BE2C (cell line): ENCODE measurements at regions not wholly inside any gene's neighbourhood (a gene's known extent, or its start where the extent isn't known, plus 50 kb on each side); places are given as distances from the start of the nearest gene placed in this dataset.

Source experiments
- DNase-seq: peaks from one replicate; pipeline ENCODE4 v3.0.0-alpha.2; 2020
- H3K27me3 ChIP-seq: fragments of 250-450 bp; sonication (Bioruptor Pico); 2 replicates; pipeline ENCODE4 v1.5.1; 2020; ENCODE audit warnings: mild to moderate bottlenecking
- H3K36me3 ChIP-seq: fragments of 250-450 bp; sonication (Bioruptor Pico); 2 replicates; pipeline ENCODE4 v1.5.1; 2020; ENCODE audit warnings: mild to moderate bottlenecking
- H3K4me1 ChIP-seq: fragments of 250-450 bp; sonication (Bioruptor Pico); 2 replicates; pipeline ENCODE4 v1.5.1; 2020
- H3K4me3 ChIP-seq: 2 replicates; pipeline ENCODE4 v1.5.1; 2011; ENCODE audit warnings: low read depth, low read length
- H3K9me3 ChIP-seq: fragments of 250-450 bp; sonication (Bioruptor Pico); 2 replicates; pipeline ENCODE4 v1.5.1; 2020
- TF ChIP-seq, protein P1 (sequence below): IDR thresholded peaks from 2 replicates; pipeline ENCODE4 v1.5.1; 2012; ENCODE audit warnings: mild to moderate bottlenecking, low read depth, low read length

DNA sequence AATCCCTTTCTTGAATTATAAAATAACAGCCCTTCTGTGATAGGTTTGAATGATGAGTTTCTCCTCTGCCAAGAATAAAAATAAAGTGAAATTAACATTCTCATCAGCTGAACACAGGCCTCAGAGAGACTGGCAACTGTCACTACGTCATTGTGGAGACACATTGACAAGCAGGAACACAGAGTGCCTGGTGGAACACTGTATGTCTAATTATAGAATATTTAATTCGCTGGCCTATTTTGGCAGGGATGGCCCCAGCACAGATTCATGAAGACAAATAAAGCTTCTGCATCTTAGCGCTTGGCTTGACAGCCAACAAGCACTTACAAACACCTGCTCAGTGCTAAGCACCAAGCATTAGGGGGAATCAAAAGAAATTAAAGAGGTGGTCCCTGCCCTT, 52.0 kb upstream of the SMYD2 start:
- no peak for DNase-seq
- Histone ChIP-seq H3K4me3 (no peak overlapping the region), H3K36me3 (no peaks in the 10 kb centered on the region), H3K27me3 (no peaks in the 10 kb centered on the region), H3K9me3 (no peaks in the 10 kb centered on the region), H3K4me1 (no peaks in the 10 kb centered on the region)
- TF ChIP-seq, protein P1, sequence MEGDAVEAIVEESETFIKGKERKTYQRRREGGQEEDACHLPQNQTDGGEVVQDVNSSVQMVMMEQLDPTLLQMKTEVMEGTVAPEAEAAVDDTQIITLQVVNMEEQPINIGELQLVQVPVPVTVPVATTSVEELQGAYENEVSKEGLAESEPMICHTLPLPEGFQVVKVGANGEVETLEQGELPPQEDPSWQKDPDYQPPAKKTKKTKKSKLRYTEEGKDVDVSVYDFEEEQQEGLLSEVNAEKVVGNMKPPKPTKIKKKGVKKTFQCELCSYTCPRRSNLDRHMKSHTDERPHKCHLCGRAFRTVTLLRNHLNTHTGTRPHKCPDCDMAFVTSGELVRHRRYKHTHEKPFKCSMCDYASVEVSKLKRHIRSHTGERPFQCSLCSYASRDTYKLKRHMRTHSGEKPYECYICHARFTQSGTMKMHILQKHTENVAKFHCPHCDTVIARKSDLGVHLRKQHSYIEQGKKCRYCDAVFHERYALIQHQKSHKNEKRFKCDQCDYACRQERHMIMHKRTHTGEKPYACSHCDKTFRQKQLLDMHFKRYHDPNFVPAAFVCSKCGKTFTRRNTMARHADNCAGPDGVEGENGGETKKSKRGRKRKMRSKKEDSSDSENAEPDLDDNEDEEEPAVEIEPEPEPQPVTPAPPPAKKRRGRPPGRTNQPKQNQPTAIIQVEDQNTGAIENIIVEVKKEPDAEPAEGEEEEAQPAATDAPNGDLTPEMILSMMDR = no peak

DNA sequence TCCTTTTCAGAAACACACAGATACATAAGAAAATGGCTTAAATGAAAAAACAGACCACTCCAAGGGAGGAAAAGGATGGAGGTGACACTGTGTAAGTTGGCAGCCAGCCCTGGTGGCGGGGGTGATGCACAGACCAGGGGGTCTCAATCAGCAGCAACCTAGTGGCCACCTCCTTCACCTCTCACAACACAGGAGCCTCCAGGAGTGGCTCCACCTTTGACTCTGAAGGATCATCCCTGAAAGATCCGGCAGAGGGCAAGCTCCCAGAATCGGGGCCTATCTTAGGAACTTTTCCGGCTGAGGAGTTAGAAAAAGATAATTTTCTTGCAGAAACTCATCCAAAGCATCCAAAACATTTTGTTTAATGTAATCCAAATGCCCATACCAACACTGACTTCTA, 51.2 kb upstream of the SMYD2 start:
- H3K4me3 ChIP-seq = no peak overlapping the region
- TF ChIP-seq, protein P1 = no peak
- H3K4me1 ChIP-seq = no peaks in the 10 kb centered on the region
- H3K9me3 ChIP-seq = no peaks in the 10 kb centered on the region
- no peaks in the 10 kb centered on the region for H3K36me3 ChIP-seq
- DNase-seq = no peak
- H3K27me3 ChIP-seq = no peaks in the 10 kb centered on the region
